ENCODE measurements at regions not wholly inside any gene's neighbourhood (a gene's known extent, or its start where the extent isn't known, plus 50 kb on each side); places are given as distances from the start of the nearest gene placed in this dataset.

DNA sequence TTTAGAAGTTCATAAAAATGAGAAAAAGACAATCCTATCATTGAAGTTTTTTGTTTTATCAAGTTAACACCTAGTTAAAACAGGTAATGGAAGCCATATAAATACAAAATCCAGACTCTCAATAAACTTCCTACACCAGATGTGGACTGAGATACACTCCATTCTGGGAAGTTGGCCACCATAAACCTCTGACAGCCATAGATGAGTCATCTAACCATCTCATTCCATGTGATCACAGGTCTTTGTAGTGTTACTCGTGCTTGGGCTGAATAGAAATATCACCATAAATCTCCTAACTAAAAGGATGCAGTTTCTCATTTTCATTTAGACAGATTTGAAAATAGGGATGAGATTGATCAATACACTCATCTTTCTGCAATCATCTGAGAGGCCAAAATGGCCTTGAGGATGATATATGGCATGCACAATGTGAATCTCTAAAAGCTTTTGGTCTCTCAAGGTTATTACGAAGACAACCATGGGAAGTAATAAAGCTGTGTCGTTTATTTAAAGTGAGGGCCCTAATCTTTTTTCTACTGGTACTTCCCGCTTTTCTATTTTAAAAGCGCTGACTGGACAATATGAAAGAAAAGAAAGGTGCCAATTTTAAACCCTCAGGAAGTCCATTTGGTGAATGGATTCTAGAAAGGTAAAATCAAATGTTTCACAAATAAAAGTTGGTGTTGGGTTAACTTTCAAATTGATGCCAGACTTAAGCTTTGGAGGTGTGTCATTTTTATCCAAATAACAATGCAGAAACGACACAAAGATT, 155.5 kb downstream of the POLR2M start:
- TF ChIP-seq, protein P1, sequence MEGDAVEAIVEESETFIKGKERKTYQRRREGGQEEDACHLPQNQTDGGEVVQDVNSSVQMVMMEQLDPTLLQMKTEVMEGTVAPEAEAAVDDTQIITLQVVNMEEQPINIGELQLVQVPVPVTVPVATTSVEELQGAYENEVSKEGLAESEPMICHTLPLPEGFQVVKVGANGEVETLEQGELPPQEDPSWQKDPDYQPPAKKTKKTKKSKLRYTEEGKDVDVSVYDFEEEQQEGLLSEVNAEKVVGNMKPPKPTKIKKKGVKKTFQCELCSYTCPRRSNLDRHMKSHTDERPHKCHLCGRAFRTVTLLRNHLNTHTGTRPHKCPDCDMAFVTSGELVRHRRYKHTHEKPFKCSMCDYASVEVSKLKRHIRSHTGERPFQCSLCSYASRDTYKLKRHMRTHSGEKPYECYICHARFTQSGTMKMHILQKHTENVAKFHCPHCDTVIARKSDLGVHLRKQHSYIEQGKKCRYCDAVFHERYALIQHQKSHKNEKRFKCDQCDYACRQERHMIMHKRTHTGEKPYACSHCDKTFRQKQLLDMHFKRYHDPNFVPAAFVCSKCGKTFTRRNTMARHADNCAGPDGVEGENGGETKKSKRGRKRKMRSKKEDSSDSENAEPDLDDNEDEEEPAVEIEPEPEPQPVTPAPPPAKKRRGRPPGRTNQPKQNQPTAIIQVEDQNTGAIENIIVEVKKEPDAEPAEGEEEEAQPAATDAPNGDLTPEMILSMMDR (IDR thresholded peaks at IDR 0.05), result no peak
- Histone ChIP-seq H3K36me3 (no peaks in the 10 kb centered on the region), H3K27ac (no peak overlapping the region), H3K4me3 (no peak overlapping the region), H3K4me1 (no peaks in the 10 kb centered on the region), H3K9me3 (no peaks in the 10 kb centered on the region), H3K27me3 (no peaks in the 10 kb centered on the region)
- ATAC-seq, result no peak
- intact Hi-C loops (cut with DNase I), result loop anchor here (5.0 kb wide), 1 partner anchor 110 kb away; no protein-coding TSS in a partner anchor
- no peak for DNase-seq

DNA sequence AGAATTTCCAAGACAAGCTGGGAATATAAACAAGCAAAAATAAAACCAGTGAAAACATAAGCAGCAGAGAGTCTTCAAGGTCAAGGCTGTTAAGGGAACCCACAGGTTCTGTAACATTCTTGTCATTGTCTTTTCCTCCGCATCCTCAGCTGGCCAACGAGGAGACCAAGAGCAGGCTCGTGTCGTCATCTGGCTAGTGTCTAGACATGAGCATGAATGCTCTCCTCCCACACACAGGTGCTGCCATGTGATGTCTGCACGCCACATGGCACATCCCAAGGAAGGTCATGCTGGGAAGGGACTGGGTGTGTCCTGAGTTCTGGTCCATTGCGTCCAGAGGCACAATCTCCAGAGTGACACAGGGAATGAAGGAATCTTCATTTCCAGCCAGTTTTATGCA, 156.2 kb downstream of the POLR2M start:
- TF ChIP-seq, protein P1 (IDR thresholded peaks at IDR 0.05), result no peak
- Histone ChIP-seq H3K36me3 (no peaks in the 10 kb centered on the region), H3K4me1 (no peaks in the 10 kb centered on the region), H3K27me3 (no peaks in the 10 kb centered on the region), H3K4me3 (no peak overlapping the region), H3K9me3 (no peaks in the 10 kb centered on the region), H3K27ac (no peak overlapping the region)
- intact Hi-C loops (cut with DNase I), result loop anchor here (5.0 kb wide), 1 partner anchor 110 kb away; no protein-coding TSS in a partner anchor
- ATAC-seq, result no peak
- no peak for DNase-seq

DNA sequence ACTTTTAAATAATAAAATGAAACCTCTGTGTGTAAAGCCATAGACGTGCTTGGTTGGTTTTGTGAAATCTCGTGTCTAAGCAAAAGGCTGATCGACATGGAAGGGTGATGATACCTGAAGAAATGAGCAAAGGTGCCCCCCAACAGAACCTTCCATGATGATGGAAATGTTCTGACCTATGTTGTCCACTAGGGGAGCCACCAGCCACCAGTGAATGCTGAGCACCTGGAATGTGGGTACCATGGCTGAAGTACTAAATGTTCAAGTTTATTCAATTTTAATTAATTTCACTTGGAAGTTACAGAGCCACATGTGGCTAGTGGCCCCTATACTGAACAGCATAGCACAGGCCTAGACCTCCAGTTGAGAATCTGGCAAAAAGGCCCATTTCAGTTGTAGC, 158.8 kb downstream of the POLR2M start:
- TF ChIP-seq, protein P1 (IDR thresholded peaks at IDR 0.05), result peak; percentile 39
- Histone ChIP-seq H3K4me3 (no peak overlapping the region), H3K27ac (no peak overlapping the region), H3K4me1 (no peaks in the 10 kb centered on the region), H3K36me3 (no peaks in the 10 kb centered on the region), H3K27me3 (peaks cover 3% of the 10 kb centered on the region), H3K9me3 (no peaks in the 10 kb centered on the region)
- intact Hi-C loops (cut with DNase I), result no loop called here
- ATAC-seq, result peak; percentile 59
- no peak for DNase-seq

DNA sequence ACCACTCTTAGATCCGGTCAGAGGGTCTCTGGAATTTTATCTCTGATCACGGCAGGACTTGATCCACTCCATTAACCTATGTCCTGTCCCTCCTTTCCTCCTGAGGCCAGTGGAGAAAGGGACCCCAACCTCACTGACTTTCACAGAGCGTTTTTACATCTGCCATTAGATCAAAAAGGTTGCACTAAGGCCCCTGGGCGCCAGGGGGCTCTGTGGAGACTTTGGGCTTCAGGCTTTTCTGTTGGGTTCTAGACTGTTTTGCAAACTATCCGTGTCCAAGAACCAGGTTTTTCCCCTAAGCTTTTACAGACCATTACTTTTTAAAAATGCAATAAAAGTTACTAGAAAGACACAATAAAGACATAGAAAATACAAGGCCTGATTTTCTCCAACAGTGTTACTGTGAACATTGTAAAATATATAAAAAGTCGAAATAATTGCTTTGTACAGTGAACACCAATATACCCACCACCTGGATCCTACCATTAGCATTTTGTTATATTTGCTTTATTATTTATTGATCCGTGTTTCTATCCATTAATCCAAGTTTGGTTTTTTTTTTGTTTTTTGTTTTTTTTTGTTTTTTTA, 159.7 kb downstream of the POLR2M start:
- H3K4me1 ChIP-seq, result no peaks in the 10 kb centered on the region
- no peak overlapping the region for H3K27ac ChIP-seq
- ATAC-seq (peak; percentile 90), DNase-seq (peak; percentile 81)
- H3K27me3 ChIP-seq, result peaks cover 7% of the 10 kb centered on the region
- TF ChIP-seq, protein P1 (IDR thresholded peaks at IDR 0.05), result peak; percentile 70
- H3K4me3 ChIP-seq, result no peak overlapping the region
- no peaks in the 10 kb centered on the region for H3K36me3 ChIP-seq
- H3K9me3 ChIP-seq, result no peaks in the 10 kb centered on the region
- intact Hi-C loops (cut with DNase I), result no loop called here

DNA sequence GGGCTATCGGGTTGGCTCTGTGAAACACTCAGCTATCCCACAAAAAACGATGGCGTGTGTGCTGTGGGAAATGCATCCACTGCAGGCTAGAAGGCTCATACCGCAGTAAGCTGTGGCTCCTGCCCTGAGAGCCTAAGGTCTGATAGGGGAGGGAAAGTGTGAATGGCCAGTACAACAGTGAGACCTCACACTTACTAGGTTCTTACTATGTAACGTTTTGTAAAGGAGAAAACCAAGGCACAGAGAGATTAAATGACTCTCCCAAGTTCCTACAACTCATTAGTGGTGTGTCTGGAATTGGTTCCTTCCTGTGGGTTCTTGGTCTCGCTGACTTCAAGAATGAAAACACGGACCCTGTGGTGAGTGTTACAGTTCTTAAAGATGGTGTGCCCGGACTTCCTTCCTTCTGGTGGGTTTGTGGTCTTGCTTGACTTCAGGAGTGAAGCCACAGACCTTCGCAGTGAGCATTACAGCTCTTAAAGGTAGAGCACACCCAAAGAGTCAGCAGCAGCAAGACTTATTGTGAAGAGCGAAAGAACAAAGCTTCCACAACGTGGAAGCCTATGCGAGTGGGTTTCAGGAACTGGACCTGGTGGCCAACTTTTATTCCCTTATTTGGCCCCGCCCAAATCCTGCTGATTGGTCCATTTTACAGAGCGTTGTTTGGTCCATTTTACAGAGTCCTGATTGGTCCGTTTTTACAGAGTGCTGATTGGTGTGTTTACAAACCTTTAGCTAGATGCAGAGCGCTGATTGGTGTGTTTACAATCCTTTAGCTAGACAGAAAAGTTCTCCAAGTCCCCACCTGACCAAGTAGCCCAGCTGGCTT, 161.7 kb downstream of the POLR2M start:
- Histone ChIP-seq H3K36me3 (no peaks in the 10 kb centered on the region), H3K27ac (no peak overlapping the region), H3K4me1 (no peaks in the 10 kb centered on the region), H3K27me3 (peaks cover 7% of the 10 kb centered on the region), H3K9me3 (no peaks in the 10 kb centered on the region), H3K4me3 (no peak overlapping the region)
- intact Hi-C loops (cut with DNase I), result no loop called here
- ATAC-seq (no peak), DNase-seq (no peak)
- TF ChIP-seq, protein P1 (IDR thresholded peaks at IDR 0.05), result no peak
